ENCODE measurements at regions not wholly inside any gene's neighbourhood (a gene's known extent, or its start where the extent isn't known, plus 50 kb on each side); places are given as distances from the start of the nearest gene placed in this dataset.

DNA sequence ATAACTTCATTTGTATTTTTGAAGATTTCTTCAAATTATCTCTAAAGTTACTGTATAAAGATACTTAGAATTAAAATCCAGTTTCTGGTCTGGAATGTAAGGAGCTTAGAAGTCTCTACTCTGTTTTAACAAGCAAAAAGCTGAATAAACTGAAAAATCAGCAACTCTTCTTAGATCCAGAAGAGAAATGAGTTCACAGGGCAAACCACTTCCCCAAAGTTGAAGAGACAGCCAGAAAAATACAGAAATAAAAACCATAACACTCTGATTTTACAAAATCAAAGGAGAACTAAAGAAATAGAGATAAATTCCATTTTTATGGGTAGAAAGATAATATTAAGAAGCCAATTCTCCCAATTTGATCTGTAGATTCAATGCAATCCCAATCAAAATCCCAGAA is 1166.8 kb downstream of the ADGRL3 start:
- Histone ChIP-seq H3K4me3 (no peak overlapping the region), H3K4me1 (no peaks in the 10 kb centered on the region), H3K27ac (no peak overlapping the region), H3K27me3 (no peaks in the 10 kb centered on the region), H3K36me3 (no peaks in the 10 kb centered on the region), H3K9me3 (no peaks in the 10 kb centered on the region)
- TF ChIP-seq EP300 (IDR thresholded peaks at IDR 0.05) (no peak), POLR2AphosphoS5 (IDR thresholded peaks at IDR 0.05) (no peak), POLR2A (IDR thresholded peaks at IDR 0.05) (no peak)
- TF ChIP-seq, protein P1, sequence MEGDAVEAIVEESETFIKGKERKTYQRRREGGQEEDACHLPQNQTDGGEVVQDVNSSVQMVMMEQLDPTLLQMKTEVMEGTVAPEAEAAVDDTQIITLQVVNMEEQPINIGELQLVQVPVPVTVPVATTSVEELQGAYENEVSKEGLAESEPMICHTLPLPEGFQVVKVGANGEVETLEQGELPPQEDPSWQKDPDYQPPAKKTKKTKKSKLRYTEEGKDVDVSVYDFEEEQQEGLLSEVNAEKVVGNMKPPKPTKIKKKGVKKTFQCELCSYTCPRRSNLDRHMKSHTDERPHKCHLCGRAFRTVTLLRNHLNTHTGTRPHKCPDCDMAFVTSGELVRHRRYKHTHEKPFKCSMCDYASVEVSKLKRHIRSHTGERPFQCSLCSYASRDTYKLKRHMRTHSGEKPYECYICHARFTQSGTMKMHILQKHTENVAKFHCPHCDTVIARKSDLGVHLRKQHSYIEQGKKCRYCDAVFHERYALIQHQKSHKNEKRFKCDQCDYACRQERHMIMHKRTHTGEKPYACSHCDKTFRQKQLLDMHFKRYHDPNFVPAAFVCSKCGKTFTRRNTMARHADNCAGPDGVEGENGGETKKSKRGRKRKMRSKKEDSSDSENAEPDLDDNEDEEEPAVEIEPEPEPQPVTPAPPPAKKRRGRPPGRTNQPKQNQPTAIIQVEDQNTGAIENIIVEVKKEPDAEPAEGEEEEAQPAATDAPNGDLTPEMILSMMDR (IDR thresholded peaks at IDR 0.05) = no peak
- DNase-seq = no peak
- no peak for ATAC-seq (ENCODE audit: low FRiP score in 2 of 2)

DNA sequence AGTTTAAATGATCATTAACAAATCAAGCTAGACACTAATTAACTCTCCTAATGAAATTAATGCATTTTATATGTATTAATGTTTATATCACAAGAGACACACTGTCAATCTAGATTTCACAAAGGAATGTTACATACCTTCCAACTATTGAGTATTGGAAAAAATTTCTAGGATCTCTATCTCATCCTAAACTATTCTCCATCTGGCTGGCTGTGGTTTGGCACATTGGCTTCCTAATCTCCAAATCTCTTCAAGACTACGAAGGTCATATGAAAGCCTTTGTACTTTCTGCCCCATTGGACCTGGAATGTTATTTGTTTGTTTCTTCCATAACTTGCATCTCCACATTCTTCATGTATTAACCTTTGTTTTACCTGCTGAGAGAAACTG is 1160.0 kb downstream of the ADGRL3 start:
- Histone ChIP-seq H3K9me3 (no peaks in the 10 kb centered on the region), H3K4me3 (no peak overlapping the region), H3K4me1 (no peaks in the 10 kb centered on the region), H3K36me3 (no peaks in the 10 kb centered on the region), H3K27ac (no peak overlapping the region), H3K27me3 (no peaks in the 10 kb centered on the region)
- DNase-seq (no peak), ATAC-seq (ENCODE audit: low FRiP score in 2 of 2) (no peak)
- WGBS, 2 donors = 80 to 88% methylated on average over 1 of the region's 1 CpG
- no peak for TF ChIP-seq POLR2A (IDR thresholded peaks at IDR 0.05)

DNA sequence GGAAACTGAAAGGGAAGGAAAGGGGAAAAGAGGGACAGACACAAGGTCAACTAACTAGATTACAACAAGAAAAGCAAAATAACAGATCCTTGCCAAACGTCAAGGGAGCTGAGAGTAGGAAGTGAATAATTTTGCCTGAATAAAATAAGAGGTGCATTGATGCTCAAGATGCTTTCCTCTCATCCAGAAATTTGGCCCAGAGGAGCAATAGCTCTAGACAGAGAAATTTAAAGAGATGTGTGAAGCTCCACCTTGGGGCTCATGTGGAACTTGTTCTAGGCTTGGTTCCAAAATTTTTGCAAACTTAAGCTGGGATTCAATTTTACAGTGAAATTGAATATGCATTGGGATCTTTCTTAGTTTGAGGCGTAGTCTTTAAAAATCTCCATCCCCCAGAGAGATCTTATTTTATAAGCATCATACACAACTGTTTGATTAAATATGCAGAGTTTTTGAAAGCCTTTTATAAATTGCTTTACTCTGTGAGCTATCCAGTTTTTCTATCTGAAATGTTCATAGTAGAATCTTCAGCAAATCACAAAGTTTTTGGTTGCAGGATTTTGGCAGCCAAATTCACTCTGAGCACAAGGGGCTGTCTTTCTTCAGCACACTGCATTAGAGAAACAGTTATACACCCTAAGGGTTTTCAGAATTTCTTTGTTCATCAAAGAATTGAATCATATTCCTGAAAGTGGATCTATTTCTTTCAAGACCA is 1159.5 kb downstream of the ADGRL3 start:
- DNase-seq (no peak), ATAC-seq (ENCODE audit: low FRiP score in 2 of 2) (no peak)
- Histone ChIP-seq H3K4me3 (no peak overlapping the region), H3K9me3 (no peaks in the 10 kb centered on the region), H3K4me1 (no peaks in the 10 kb centered on the region), H3K36me3 (no peaks in the 10 kb centered on the region), H3K27me3 (no peaks in the 10 kb centered on the region), H3K27ac (no peak overlapping the region)
- 64 to 67% methylated on average over 2 of the region's 2 CpGs for WGBS, 2 donors
- TF ChIP-seq EP300 (IDR thresholded peaks at IDR 0.05) = no peak
- TF ChIP-seq POLR2A (IDR thresholded peaks at IDR 0.05) = no peak
- TF ChIP-seq, protein P1 (IDR thresholded peaks at IDR 0.05) = no peak
- TF ChIP-seq POLR2AphosphoS5 (IDR thresholded peaks at IDR 0.05) = no peak

DNA sequence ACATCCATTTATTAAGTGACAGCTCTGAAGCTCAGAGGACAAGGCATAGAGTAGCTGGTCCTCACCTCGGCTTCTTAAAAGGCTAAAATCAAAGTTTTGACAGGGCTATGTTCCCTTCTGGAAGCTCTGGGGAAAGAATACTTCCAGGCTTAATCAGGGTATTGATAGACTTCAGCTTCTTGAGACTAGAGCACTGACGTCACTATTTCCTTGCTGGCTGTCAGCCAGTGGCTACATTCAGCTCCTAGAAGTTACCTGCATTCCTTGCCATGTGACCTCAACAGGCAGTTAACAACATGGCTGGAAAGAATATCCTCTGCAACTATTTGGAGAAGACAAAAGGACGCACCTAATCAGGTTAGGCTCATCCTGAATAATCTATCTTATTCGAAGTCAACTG is 1144.8 kb downstream of the ADGRL3 start:
- Histone ChIP-seq H3K36me3 (no peaks in the 10 kb centered on the region), H3K27ac (no peak overlapping the region), H3K4me3 (no peak overlapping the region), H3K4me1 (no peaks in the 10 kb centered on the region), H3K27me3 (no peaks in the 10 kb centered on the region), H3K9me3 (peaks cover 0 to 6% (median 3%) of the 10 kb centered on the region in 4 donors)
- ATAC-seq (ENCODE audit: low FRiP score in 2 of 2) = no peak
- DNase-seq = no peak
- TF ChIP-seq POLR2AphosphoS5 (IDR thresholded peaks at IDR 0.05) (no peak), EP300 (IDR thresholded peaks at IDR 0.05) (no peak)
- TF ChIP-seq, protein P1 (IDR thresholded peaks at IDR 0.05) = no peak
- WGBS, 2 donors = 76 to 77% methylated on average over 4 of the region's 4 CpGs

DNA sequence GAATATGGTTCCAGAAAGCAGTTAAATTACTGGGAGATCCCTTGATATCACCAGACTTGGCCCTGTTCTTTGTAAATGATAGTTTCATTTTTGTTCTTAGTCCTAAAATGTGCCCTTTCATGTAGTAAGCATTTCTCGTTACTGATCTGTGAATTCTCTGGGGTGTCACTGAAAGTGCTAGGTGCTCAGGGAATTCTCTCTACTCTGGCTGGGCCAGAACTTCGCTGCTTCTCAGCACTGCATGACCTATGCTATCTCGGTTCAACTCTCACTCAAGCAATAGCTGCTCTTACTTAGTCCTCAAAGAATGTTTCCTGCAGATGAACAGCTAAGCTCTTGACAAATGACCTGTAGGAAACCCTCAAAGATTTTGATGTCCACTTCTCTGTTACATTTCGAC is 1144.3 kb downstream of the ADGRL3 start:
- Histone ChIP-seq H3K4me1 (no peaks in the 10 kb centered on the region), H3K27ac (no peak overlapping the region), H3K4me3 (no peak overlapping the region), H3K27me3 (no peaks in the 10 kb centered on the region), H3K36me3 (no peaks in the 10 kb centered on the region), H3K9me3 (peaks cover 0 to 6% (median 3%) of the 10 kb centered on the region in 4 donors)
- DNase-seq (no peak), ATAC-seq (ENCODE audit: low FRiP score in 2 of 2) (no peak)
- TF ChIP-seq POLR2A (IDR thresholded peaks at IDR 0.05) = no peak
- no peak for TF ChIP-seq EP300 (IDR thresholded peaks at IDR 0.05)
- TF ChIP-seq, protein P1 (IDR thresholded peaks at IDR 0.05) = no peak
- TF ChIP-seq POLR2AphosphoS5 (IDR thresholded peaks at IDR 0.05) = no peak
- WGBS, 2 donors = 66 to 70% methylated on average over 4 of the region's 4 CpGs
